ENCODE measurements at regions not wholly inside any gene's neighbourhood (a gene's known extent, or its start where the extent isn't known, plus 50 kb on each side); places are given as distances from the start of the nearest gene placed in this dataset.

- Histone ChIP-seq H3K36me3 (ENCODE audit: control insufficient read depth, insufficient read depth, low read length) (no peaks in the 10 kb centered on the region), H3K27ac (no peak overlapping the region)
These were observed 180.1 kb upstream of the MVB12B start for GRCh38 chr9:126146254-126147145.

GRCh38 chr9:126147186-126147935 lies 179.3 kb upstream of the MVB12B start:
- Histone ChIP-seq H3K27me3 (ENCODE audit: control insufficient read depth, insufficient read depth, low read length) (no peaks in the 10 kb centered on the region), H2AFZ (no peak overlapping the region), H3K4me3 (ENCODE audit: low read depth, low read length) (no peak overlapping the region), H3K4me1 (no peaks in the 10 kb centered on the region), H3K79me2 (no peaks in the 10 kb centered on the region), H3K27ac (no peak overlapping the region), H3K36me3 (ENCODE audit: control insufficient read depth, insufficient read depth, low read length) (no peaks in the 10 kb centered on the region), H3K9ac (no peak overlapping the region), H3K4me2 (ENCODE audit: low read length) (no peak overlapping the region), H3K9me3 (ENCODE audit: control insufficient read depth, low read length) (no peaks in the 10 kb centered on the region)
- no peak for TF ChIP-seq CTCF (IDR thresholded peaks at IDR 0.05)

More at GRCh38 chr9:126146254-126147145, 180.1 kb upstream of the MVB12B start:
- Histone ChIP-seq H3K4me2 (ENCODE audit: low read length) (no peak overlapping the region), H3K4me3 (ENCODE audit: low read depth, low read length) (no peak overlapping the region), H3K4me1 (no peaks in the 10 kb centered on the region), H2AFZ (no peak overlapping the region), H3K9ac (no peak overlapping the region), H3K27me3 (ENCODE audit: control insufficient read depth, insufficient read depth, low read length) (no peaks in the 10 kb centered on the region), H3K9me3 (ENCODE audit: control insufficient read depth, low read length) (no peaks in the 10 kb centered on the region), H3K79me2 (no peaks in the 10 kb centered on the region)
- TF ChIP-seq CTCF (IDR thresholded peaks at IDR 0.05), result no peak

GRCh38 chr9:126147936-126148870 lies 178.4 kb upstream of the MVB12B start:
- H3K9me3 ChIP-seq (ENCODE audit: control insufficient read depth, low read length), result no peaks in the 10 kb centered on the region
- H3K27me3 ChIP-seq (ENCODE audit: control insufficient read depth, insufficient read depth, low read length), result no peaks in the 10 kb centered on the region
- H3K27ac ChIP-seq, result no peak overlapping the region
- no peak overlapping the region for H2AFZ ChIP-seq
- no peak overlapping the region for H3K9ac ChIP-seq
- no peaks in the 10 kb centered on the region for H3K4me1 ChIP-seq
- TF ChIP-seq CTCF (IDR thresholded peaks at IDR 0.05), result no peak
- H3K4me3 ChIP-seq (ENCODE audit: low read depth, low read length), result no peak overlapping the region
- H3K79me2 ChIP-seq, result no peaks in the 10 kb centered on the region
- no peak overlapping the region for H3K4me2 ChIP-seq (ENCODE audit: low read length)
- no peaks in the 10 kb centered on the region for H3K36me3 ChIP-seq (ENCODE audit: control insufficient read depth, insufficient read depth, low read length)

GRCh38 chr9:126148994-126149393 lies 177.6 kb upstream of the MVB12B start:
- no peak overlapping the region for H2AFZ ChIP-seq
- H3K4me3 ChIP-seq (ENCODE audit: low read depth, low read length), result no peak overlapping the region
- no peaks in the 10 kb centered on the region for H3K36me3 ChIP-seq (ENCODE audit: control insufficient read depth, insufficient read depth, low read length)
- H3K79me2 ChIP-seq, result no peaks in the 10 kb centered on the region
- no peaks in the 10 kb centered on the region for H3K4me1 ChIP-seq
- H3K9me3 ChIP-seq (ENCODE audit: control insufficient read depth, low read length), result no peaks in the 10 kb centered on the region
- H3K9ac ChIP-seq, result no peak overlapping the region
- no peaks in the 10 kb centered on the region for H3K27me3 ChIP-seq (ENCODE audit: control insufficient read depth, insufficient read depth, low read length)
- no peak overlapping the region for H3K4me2 ChIP-seq (ENCODE audit: low read length)
- no peak for TF ChIP-seq CTCF (IDR thresholded peaks at IDR 0.05)
- no peak overlapping the region for H3K27ac ChIP-seq
